ENCODE measurements at regions not wholly inside any gene's neighbourhood (a gene's known extent, or its start where the extent isn't known, plus 50 kb on each side); places are given as distances from the start of the nearest gene placed in this dataset.

- DNase-seq: no peak
Observed at GRCh38 chr22:48890693-48891554, 936.7 kb downstream of the BRD1 start.

- no peak for DNase-seq
Observed at GRCh38 chr22:48889887-48890692, 937.6 kb downstream of the BRD1 start.

GRCh38 chr22:48889209-48889830, 938.4 kb downstream of the BRD1 start:
- DNase-seq: no peak

- no peak for DNase-seq
Observed at GRCh38 chr22:48888466-48889208, 939.0 kb downstream of the BRD1 start.

GRCh38 chr22:48887394-48888332, 940.0 kb downstream of the BRD1 start:
- no peak for DNase-seq

- DNase-seq: peak; percentile 90
Observed at GRCh38 chr22:48886604-48887393, 940.9 kb downstream of the BRD1 start.

GRCh38 chr22:48885919-48886305, 941.8 kb downstream of the BRD1 start:
- DNase-seq: no peak

- no peak for DNase-seq
Observed at GRCh38 chr22:48885271-48885918, 942.3 kb downstream of the BRD1 start.

- no peak for DNase-seq
Observed at GRCh38 chr22:48884786-48885185, 942.9 kb downstream of the BRD1 start.

- DNase-seq: no peak
Observed at GRCh38 chr22:48884324-48884723, 943.3 kb downstream of the BRD1 start.

GRCh38 chr22:48883211-48883960, 944.3 kb downstream of the BRD1 start:
- DNase-seq: no peak

- no peak for DNase-seq
Observed at GRCh38 chr22:48882636-48883200, 945.0 kb downstream of the BRD1 start.

- DNase-seq: no peak
Observed at GRCh38 chr22:48881326-48881980, 946.2 kb downstream of the BRD1 start.

GRCh38 chr22:48880749-48881148, 946.9 kb downstream of the BRD1 start:
- DNase-seq: no peak

GRCh38 chr22:48876951-48877350, 950.7 kb downstream of the BRD1 start:
- DNase-seq: no peak

GRCh38 chr22:48874956-48875355, 952.7 kb downstream of the BRD1 start:
- DNase-seq: no peak

GRCh38 chr22:48873191-48873520, 954.5 kb downstream of the BRD1 start:
- no peak for DNase-seq

- DNase-seq: no peak
Observed at GRCh38 chr22:48872271-48873190, 955.1 kb downstream of the BRD1 start.
